B cell (primary cell): ENCODE measurements at regions not wholly inside any gene's neighbourhood (a gene's known extent, or its start where the extent isn't known, plus 50 kb on each side); places are given as distances from the start of the nearest gene placed in this dataset.

Experiments
- ATAC-seq: fragments of 200-7000 bp; cut with Tn5 transposase; one replicate; pipeline ENCODE4 v1.10.0; 2021; ENCODE audit warnings: low read depth, mild to moderate bottlenecking, moderate number of reproducible peaks, moderate library complexity
- CTCF ChIA-PET: fragments of 350-600 bp; sonication (Branson Sonifier 250); formaldehyde crosslinking; loops from one replicate; lab custom pipeline; 2021; ENCODE audit warnings: antibody characterized with exemption, inconsistent platforms; lab: Charles Lee
- POLR2A ChIA-PET: fragments of 350-600 bp; sonication (Branson Sonifier 250); formaldehyde crosslinking; loops from one replicate; lab custom pipeline; 2021; ENCODE audit warnings: antibody characterized with exemption; lab: Charles Lee
- DNase-seq: peaks from one replicate; pipeline ENCODE4 v3.0.0; 2013
- H2AFZ ChIP-seq: 2 replicates; pipeline ENCODE4 v1.6.1; 2012; ENCODE audit warnings: mild to moderate bottlenecking, low read depth, low read length; ENCODE audit not compliant: insufficient read depth, poor library complexity, severe bottlenecking
- H3K27ac ChIP-seq, 2 donors: 1 replicate in 1 of 2; 2 replicates in 1 of 2; pipeline ENCODE4 v1.5.1; 2012 to 2013; ENCODE audit warnings: low read length in 2 of 2, mild to moderate bottlenecking in 2 of 2, moderate library complexity in 1 of 2
- H3K27me3 ChIP-seq, 4 experiments: fragments of 200-600 bp in 1 of 4; sonication (generic) in 1 of 4; replicated peaks in 1 of 4; 1 replicate in 2 of 4; 2 replicates in 2 of 4; pipeline versions ENCODE4 v1.6.1 to v1.7.0; 2013 to 2016; ENCODE audit warnings: low read length in 3 of 4, mild to moderate bottlenecking in 2 of 4, mixed read lengths in 1 of 4, moderate library complexity in 1 of 4; ENCODE audit not compliant: insufficient read depth in 4 of 4, control insufficient read depth in 3 of 4; ENCODE audit errors: control extremely low read depth in 1 of 4
- H3K36me3 ChIP-seq, 2 experiments: replicated peaks in 1 of 2; 1 replicate in 1 of 2; 2 replicates in 1 of 2; pipeline versions ENCODE4 v1.6.1 to v1.7.1; 2013; ENCODE audit warnings: low read length in 1 of 2; ENCODE audit not compliant: insufficient read depth in 2 of 2, control insufficient read depth in 1 of 2; ENCODE audit errors: control extremely low read depth in 1 of 2, extremely low read depth in 1 of 2
- H3K4me1 ChIP-seq, 2 donors: fragments of 200-600 bp in 1 of 2; sonication (generic) in 1 of 2; 1 replicate in 1 of 2; 2 replicates in 1 of 2; pipeline versions ENCODE4 v1.5.1 to v1.6.1; 2013 to 2017; ENCODE audit warnings: low read length in 2 of 2; ENCODE audit not compliant: control insufficient read depth in 2 of 2, insufficient read depth in 2 of 2
- H3K4me2 ChIP-seq: replicated peaks from 2 replicates; pipeline ENCODE3; 2012; ENCODE audit warnings: mild to moderate bottlenecking, low read depth, low read length; ENCODE audit not compliant: poor library complexity, severe bottlenecking
- H3K4me3 ChIP-seq, 5 experiments: fragments of 200-600 bp in 1 of 5; sonication (generic) in 1 of 5; 1 replicate in 3 of 5; 2 replicates in 2 of 5; pipeline versions ENCODE4 v1.5.1 to v1.7.0; 2011 to 2016; ENCODE audit warnings: low read length in 4 of 5, mild to moderate bottlenecking in 4 of 5, low read depth in 2 of 5, control low read depth in 1 of 5, moderate library complexity in 1 of 5; ENCODE audit not compliant: insufficient read depth in 1 of 5; ENCODE audit errors: control extremely low read depth in 1 of 5, extremely low read depth in 1 of 5
- H3K79me2 ChIP-seq: fragments of 200-600 bp; sonication (generic); one replicate; pipeline ENCODE4 v1.6.0; 2016; ENCODE audit warnings: low read length; ENCODE audit not compliant: control insufficient read depth, insufficient read depth
- H3K9ac ChIP-seq: fragments of 200-600 bp; sonication (generic); 2 replicates; pipeline ENCODE4 v1.6.1; 2017; ENCODE audit warnings: mild to moderate bottlenecking, low read length, moderate library complexity
- H3K9me3 ChIP-seq, 3 donors: one replicate each; pipeline versions ENCODE4 v1.6.1 to v1.7.1; 2013; ENCODE audit warnings: low read length in 2 of 3; ENCODE audit not compliant: control insufficient read depth in 2 of 3, insufficient read depth in 1 of 3; ENCODE audit errors: control extremely low read depth in 1 of 3
- H4K20me1 ChIP-seq: 2 replicates; pipeline ENCODE4 v1.6.0; 2012; ENCODE audit warnings: mild to moderate bottlenecking, low read length; ENCODE audit not compliant: insufficient read depth, control insufficient read depth, poor library complexity, severe bottlenecking
- H3K27ac Mint-ChIP-seq: one replicate; pipeline ENCODE4 v1.8.0; 2021; ENCODE audit warnings: mixed read lengths
- H3K27me3 Mint-ChIP-seq: one replicate; pipeline ENCODE4 v1.8.0; 2021; ENCODE audit warnings: mixed read lengths
- H3K4me1 Mint-ChIP-seq: one replicate; pipeline ENCODE4 v1.8.0; 2021; ENCODE audit warnings: mixed read lengths
- H3K4me3 Mint-ChIP-seq: one replicate; pipeline ENCODE4 v1.8.0; 2021; ENCODE audit warnings: mixed read lengths
- H3K9me3 Mint-ChIP-seq: one replicate; pipeline ENCODE4 v1.8.0; 2022; ENCODE audit warnings: mixed read lengths; ENCODE audit not compliant: insufficient read depth
- EZH2 ChIP-seq: IDR thresholded peaks from 2 replicates; pipeline ENCODE4 v1.6.1; 2012; ENCODE audit warnings: borderline replicate concordance, low read depth, mild to moderate bottlenecking, moderate library complexity, low read length; ENCODE audit not compliant: insufficient read depth, poor library complexity, severe bottlenecking
- WGBS: methylation state at CpG from one replicate; pipeline ENCODE4 v1.1.5; 2013; ENCODE audit warnings: missing lambda C conversion rate; ENCODE audit not compliant: insufficient coverage; 5-methylcytosine and 5-hydroxymethylcytosine counted together
- intact Hi-C: fragments of 100-400 bp; cut with micrococcal nuclease; formaldehyde crosslinking; loops from one replicate; pipeline ENCODE4 v1.10.0; 2022
- TF ChIP-seq, protein P1 (sequence below): fragments of 200-600 bp; IDR thresholded peaks from one replicate; pipeline ENCODE4 v1.8.0; 2022; ENCODE audit warnings: antibody characterized with exemption, mild to moderate bottlenecking

- no peak overlapping the region for H3K4me3 ChIP-seq
- no peak overlapping the region for H3K4me2 ChIP-seq
- H3K4me1 ChIP-seq: no peaks in the 10 kb centered on the region
- TF ChIP-seq, protein P1, sequence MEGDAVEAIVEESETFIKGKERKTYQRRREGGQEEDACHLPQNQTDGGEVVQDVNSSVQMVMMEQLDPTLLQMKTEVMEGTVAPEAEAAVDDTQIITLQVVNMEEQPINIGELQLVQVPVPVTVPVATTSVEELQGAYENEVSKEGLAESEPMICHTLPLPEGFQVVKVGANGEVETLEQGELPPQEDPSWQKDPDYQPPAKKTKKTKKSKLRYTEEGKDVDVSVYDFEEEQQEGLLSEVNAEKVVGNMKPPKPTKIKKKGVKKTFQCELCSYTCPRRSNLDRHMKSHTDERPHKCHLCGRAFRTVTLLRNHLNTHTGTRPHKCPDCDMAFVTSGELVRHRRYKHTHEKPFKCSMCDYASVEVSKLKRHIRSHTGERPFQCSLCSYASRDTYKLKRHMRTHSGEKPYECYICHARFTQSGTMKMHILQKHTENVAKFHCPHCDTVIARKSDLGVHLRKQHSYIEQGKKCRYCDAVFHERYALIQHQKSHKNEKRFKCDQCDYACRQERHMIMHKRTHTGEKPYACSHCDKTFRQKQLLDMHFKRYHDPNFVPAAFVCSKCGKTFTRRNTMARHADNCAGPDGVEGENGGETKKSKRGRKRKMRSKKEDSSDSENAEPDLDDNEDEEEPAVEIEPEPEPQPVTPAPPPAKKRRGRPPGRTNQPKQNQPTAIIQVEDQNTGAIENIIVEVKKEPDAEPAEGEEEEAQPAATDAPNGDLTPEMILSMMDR: no peak
- TF ChIP-seq EZH2: no peak
- H3K36me3 ChIP-seq: no peaks in the 10 kb centered on the region
- CTCF ChIA-PET: no interaction called here
- no peaks in the 10 kb centered on the region for H3K9me3 Mint-ChIP-seq
- POLR2A ChIA-PET: no interaction called here
- no peaks in the 10 kb centered on the region for H3K27me3 ChIP-seq
- no peak overlapping the region for H3K4me3 Mint-ChIP-seq
- DNase-seq: no peak
- WGBS: 84% methylated on average over 70 of the region's 70 CpGs
- H4K20me1 ChIP-seq: no peaks in the 10 kb centered on the region
- H3K4me1 Mint-ChIP-seq: no peaks in the 10 kb centered on the region
- intact Hi-C loops: no loop called here
- H3K27ac Mint-ChIP-seq: no peak overlapping the region
- H3K9me3 ChIP-seq: peaks cover 0 to 64% (median 5%) of the 10 kb centered on the region in 3 donors
- no peak overlapping the region for H3K27ac ChIP-seq
- H3K9ac ChIP-seq: no peak overlapping the region
- no peaks in the 10 kb centered on the region for H3K27me3 Mint-ChIP-seq
- ATAC-seq: no peak
- H3K79me2 ChIP-seq: no peaks in the 10 kb centered on the region
- H2AFZ ChIP-seq: no peak overlapping the region
These were observed 1959.8 kb upstream of the DEFB115 start for GRCh38 chr20:29297411-29298270.

DNA sequence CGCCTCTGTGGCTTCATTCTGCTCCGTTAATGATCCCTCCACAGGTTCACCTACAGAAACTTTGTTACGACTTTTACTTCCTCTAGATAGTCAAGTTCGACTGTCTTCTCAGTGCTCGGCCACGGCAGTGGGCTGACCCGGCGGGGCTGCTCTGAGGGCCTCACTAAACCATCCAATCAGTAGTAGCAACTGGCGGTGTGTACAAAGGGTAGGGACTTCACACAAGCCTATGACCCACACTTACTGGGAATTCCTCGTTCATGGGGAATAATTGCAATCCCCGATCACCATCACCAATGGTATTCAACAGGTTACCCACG is 1959.2 kb upstream of the DEFB115 start:
- Histone ChIP-seq H3K4me2 (no peak overlapping the region), H3K9me3 (peaks cover 0 to 70% (median 5%) of the 10 kb centered on the region in 3 donors), H3K27me3 (no peaks in the 10 kb centered on the region), H3K79me2 (no peaks in the 10 kb centered on the region), H3K36me3 (no peaks in the 10 kb centered on the region), H2AFZ (no peak overlapping the region), H4K20me1 (no peaks in the 10 kb centered on the region), H3K9ac (no peak overlapping the region), H3K27ac (no peak overlapping the region), H3K4me3 (no peak overlapping the region), H3K4me1 (no peaks in the 10 kb centered on the region)
- H3K9me3 Mint-ChIP-seq: peaks cover 4% of the 10 kb centered on the region
- ATAC-seq (no peak), DNase-seq (no peak)
- H3K27me3 Mint-ChIP-seq: no peaks in the 10 kb centered on the region
- TF ChIP-seq EZH2: no peak
- TF ChIP-seq, protein P1: no peak
- intact Hi-C loops: no loop called here
- H3K4me3 Mint-ChIP-seq: no peak overlapping the region
- H3K27ac Mint-ChIP-seq: no peak overlapping the region
- no peaks in the 10 kb centered on the region for H3K4me1 Mint-ChIP-seq
- ChIA-PET POLR2A (no interaction called here), CTCF (no interaction called here)
- 92% methylated on average over 12 of the region's 12 CpGs for WGBS
